CD4-positive, alpha-beta T cell (primary cell): ENCODE measurements at regions not wholly inside any gene's neighbourhood (a gene's known extent, or its start where the extent isn't known, plus 50 kb on each side); places are given as distances from the start of the nearest gene placed in this dataset.
"Not testable (repeated sequence)": the region's sequence is repeated elsewhere in the genome, so short reads cannot be mapped to it uniquely, and the experiment has no call there.

Experiments used
- ATAC-seq: fragments of 200-7000 bp; cut with Tn5 transposase; one replicate; pipeline ENCODE4 v1.10.0; 2022; ENCODE audit warnings: mild to moderate bottlenecking; ENCODE audit not compliant: poor library complexity
- CTCF ChIA-PET: fragments of 350-600 bp; sonication (Branson Sonifier 250); formaldehyde crosslinking; loops from one replicate; lab custom pipeline; 2021; ENCODE audit warnings: antibody characterized with exemption, inconsistent platforms; lab: Charles Lee
- POLR2A ChIA-PET: fragments of 350-600 bp; sonication (Branson Sonifier 250); formaldehyde crosslinking; loops from one replicate; lab custom pipeline; 2021; ENCODE audit warnings: antibody characterized with exemption, inconsistent platforms; lab: Charles Lee
- DNase-seq, 14 experiments: peaks; one replicate each; pipeline ENCODE4 v3.0.0-alpha.2; 2013 to 2020; ENCODE audit warnings: mixed read lengths in 2 of 14
- H3K27ac ChIP-seq, 2 donors: one replicate each; pipeline versions ENCODE4 v1.5.1 to v1.7.0; 2013; ENCODE audit warnings: low read length in 2 of 2, low read depth in 1 of 2, mild to moderate bottlenecking in 1 of 2
- H3K27me3 ChIP-seq, 2 experiments: 1 replicate in 1 of 2; 2 replicates in 1 of 2; pipeline versions ENCODE4 v1.6.1 to v1.7.0; 2013; ENCODE audit warnings: low read length in 2 of 2, control low read depth in 1 of 2, mild to moderate bottlenecking in 1 of 2, moderate library complexity in 1 of 2; ENCODE audit not compliant: insufficient read depth in 2 of 2, control insufficient read depth in 1 of 2
- H3K36me3 ChIP-seq: one replicate; pipeline ENCODE4 v1.6.1; 2013; ENCODE audit warnings: low read length, control low read depth; ENCODE audit not compliant: insufficient read depth
- H3K4me1 ChIP-seq: one replicate; pipeline ENCODE4 v1.6.1; 2013; ENCODE audit warnings: low read length, control low read depth; ENCODE audit not compliant: insufficient read depth
- H3K4me3 ChIP-seq: one replicate; pipeline ENCODE4 v1.5.1; 2013; ENCODE audit warnings: mild to moderate bottlenecking, low read length, moderate library complexity
- H3K9me3 ChIP-seq, 2 experiments: 1 replicate in 1 of 2; 2 replicates in 1 of 2; pipeline versions ENCODE4 v1.6.1 to v1.7.0; 2013; ENCODE audit warnings: low read length in 2 of 2, mild to moderate bottlenecking in 2 of 2, control low read depth in 1 of 2, moderate library complexity in 1 of 2; ENCODE audit not compliant: control insufficient read depth in 1 of 2, insufficient read depth in 1 of 2
- H3K27ac Mint-ChIP-seq: one replicate; pipeline ENCODE4 v1.8.0; 2020; ENCODE audit warnings: mixed read lengths
- H3K27me3 Mint-ChIP-seq: one replicate; pipeline ENCODE4 v1.8.0; 2021; ENCODE audit warnings: mixed read lengths
- H3K36me3 Mint-ChIP-seq: one replicate; pipeline ENCODE4 v1.8.0; 2021; ENCODE audit warnings: low read depth, mixed read lengths
- H3K4me1 Mint-ChIP-seq: one replicate; pipeline ENCODE4 v1.8.0; 2021; ENCODE audit warnings: low read depth, mixed read lengths
- H3K4me3 Mint-ChIP-seq: one replicate; pipeline ENCODE4 v1.8.0; 2020; ENCODE audit warnings: mild to moderate bottlenecking, mixed read lengths
- H3K9me3 Mint-ChIP-seq: one replicate; pipeline ENCODE4 v1.8.0; 2020; ENCODE audit warnings: mixed read lengths
- CTCF ChIP-seq: fragments of 200-600 bp; IDR thresholded peaks from one replicate; pipeline ENCODE4 v1.8.0; 2022; ENCODE audit warnings: antibody characterized with exemption, mild to moderate bottlenecking
- intact Hi-C, 2 experiments: fragments of 100-400 bp; cut with DNase I in 1 of 2; cut with micrococcal nuclease in 1 of 2; formaldehyde crosslinking; loops; one replicate each; pipeline versions ENCODE4 v1.15.1 to v1.9.0; 2023 to 2025; cut with DNase I, micrococcal nuclease

- Histone ChIP-seq H3K4me1 (no peaks in the 10 kb centered on the region), H3K27ac (no peak overlapping the region), H3K9me3 (peaks cover 0 to 13% of the 10 kb centered on the region in 2 experiments), H3K4me3 (no peak overlapping the region), H3K27me3 (no peaks in the 10 kb centered on the region), H3K36me3 (no peaks in the 10 kb centered on the region)
- no peak for ATAC-seq
- CTCF ChIA-PET, result no interaction called here
- Mint-ChIP-seq H3K27me3 (no peaks in the 10 kb centered on the region), H3K4me3 (no peak overlapping the region), H3K9me3 (peaks cover 17% of the 10 kb centered on the region), H3K4me1 (no peaks in the 10 kb centered on the region), H3K27ac (no peak overlapping the region), H3K36me3 (no peaks in the 10 kb centered on the region)
- POLR2A ChIA-PET, result no interaction called here
- intact Hi-C loops, result no loop called here
- peak in 1 of 14 experiments; percentile 6 for DNase-seq
- TF ChIP-seq CTCF, result no peak
These were observed 317.5 kb upstream of the CDH18 start for GRCh38 chr5:20305463-20305862.

GRCh38 chr5:20304570-20304969 lies 316.6 kb upstream of the CDH18 start:
- H3K4me1 ChIP-seq, H3K27ac ChIP-seq, CTCF ChIA-PET, ATAC-seq, H3K36me3 ChIP-seq, H3K4me3 Mint-ChIP-seq, H3K4me1 Mint-ChIP-seq, H3K27ac Mint-ChIP-seq, H3K27me3 Mint-ChIP-seq, intact Hi-C loops, DNase-seq, H3K36me3 Mint-ChIP-seq, H3K4me3 ChIP-seq, POLR2A ChIA-PET, H3K27me3 ChIP-seq: not testable (repeated sequence)
- peaks cover 0 to 14% of the 10 kb centered on the region in 2 experiments for H3K9me3 ChIP-seq
- H3K9me3 Mint-ChIP-seq, result peaks cover 17% of the 10 kb centered on the region

- Histone ChIP-seq H3K27me3 (no peaks in the 10 kb centered on the region), H3K4me3 (no peak overlapping the region), H3K36me3 (no peaks in the 10 kb centered on the region), H3K9me3 (peaks cover 0 to 20% of the 10 kb centered on the region in 2 experiments), H3K27ac (no peak overlapping the region), H3K4me1 (no peaks in the 10 kb centered on the region)
- intact Hi-C loops, result no loop called here
- POLR2A ChIA-PET, result no interaction called here
- Mint-ChIP-seq H3K36me3 (no peaks in the 10 kb centered on the region), H3K27me3 (no peaks in the 10 kb centered on the region), H3K9me3 (peaks cover 21% of the 10 kb centered on the region), H3K4me3 (no peak overlapping the region), H3K27ac (no peak overlapping the region), H3K4me1 (no peaks in the 10 kb centered on the region)
- ATAC-seq (no peak), DNase-seq (no peak)
- no peak for TF ChIP-seq CTCF
- CTCF ChIA-PET, result no interaction called here
These were observed 312.1 kb upstream of the CDH18 start for GRCh38 chr5:20300110-20300509.

- Histone ChIP-seq H3K36me3 (no peaks in the 10 kb centered on the region), H3K4me3 (no peak overlapping the region), H3K27ac (no peak overlapping the region), H3K27me3 (no peaks in the 10 kb centered on the region), H3K9me3 (peaks cover 0 to 20% of the 10 kb centered on the region in 2 experiments), H3K4me1 (no peaks in the 10 kb centered on the region)
- no peaks in the 10 kb centered on the region for H3K27me3 Mint-ChIP-seq
- intact Hi-C loops, result no loop called here
- ChIA-PET POLR2A (no interaction called here), CTCF (no interaction called here)
- no peaks in the 10 kb centered on the region for H3K36me3 Mint-ChIP-seq
- no peak overlapping the region for H3K27ac Mint-ChIP-seq
- H3K4me1 Mint-ChIP-seq, result no peaks in the 10 kb centered on the region
- ATAC-seq, result no peak
- H3K4me3 Mint-ChIP-seq, result no peak overlapping the region
- DNase-seq, result no peak
- no peak for TF ChIP-seq CTCF
- H3K9me3 Mint-ChIP-seq, result peaks cover 8% of the 10 kb centered on the region
These were observed 306.7 kb upstream of the CDH18 start for GRCh38 chr5:20294696-20295095.
